WTC11 (cell line): ENCODE measurements at regions not wholly inside any gene's neighbourhood (a gene's known extent, or its start where the extent isn't known, plus 50 kb on each side); places are given as distances from the start of the nearest gene placed in this dataset.

Experiments
- ATAC-seq: fragments of 200-7000 bp; cut with Tn5 transposase; 2 replicates; pipeline ENCODE4 v1.10.0; 2021; ENCODE audit warnings: mild to moderate bottlenecking, moderate library complexity
- CTCF ChIA-PET: fragments of 300-600 bp; sonication (Branson Sonifier 250); formaldehyde crosslinking; loops from one replicate; lab custom pipeline; 2021; ENCODE audit warnings: antibody characterized with exemption; lab: Charles Lee
- POLR2A ChIA-PET: fragments of 350-600 bp; sonication (Branson Sonifier 250); formaldehyde crosslinking; loops from one replicate; lab custom pipeline; 2021; ENCODE audit warnings: antibody characterized with exemption; lab: Charles Lee
- DNase-seq: peaks from one replicate; pipeline ENCODE4 v3.0.0; 2021; ENCODE audit warnings: low spot score
- H3K27ac Mint-ChIP-seq: 2 replicates; pipeline ENCODE4 v1.8.0; 2021; ENCODE audit warnings: mixed read lengths
- H3K27me3 Mint-ChIP-seq: 2 replicates; pipeline ENCODE4 v1.8.0; 2021; ENCODE audit warnings: low read depth, mild to moderate bottlenecking, moderate library complexity, mixed read lengths
- H3K36me3 Mint-ChIP-seq: 2 replicates; pipeline ENCODE4 v1.8.0; 2021; ENCODE audit warnings: mixed read lengths
- H3K4me1 Mint-ChIP-seq: 2 replicates; pipeline ENCODE4 v1.8.0; 2022; ENCODE audit warnings: mixed read lengths
- H3K4me3 Mint-ChIP-seq: 2 replicates; pipeline ENCODE4 v1.8.0; 2021; ENCODE audit warnings: mild to moderate bottlenecking, moderate library complexity, mixed read lengths
- H3K9me3 Mint-ChIP-seq: 2 replicates; pipeline ENCODE4 v1.8.0; 2021; ENCODE audit warnings: mixed read lengths
- ATF2 ChIP-seq: sonication (generic); formaldehyde crosslinking; IDR thresholded peaks from 2 replicates; pipeline ENCODE4 v1.8.1; 2022; ENCODE audit warnings: low read depth, missing genetic modification reagents, borderline replicate concordance
- CBFB ChIP-seq: sonication (generic); formaldehyde crosslinking; IDR thresholded peaks from 2 replicates; pipeline ENCODE4 v1.8.1; 2022; ENCODE audit warnings: mild to moderate bottlenecking, low read depth, missing genetic modification reagents
- CREB1 ChIP-seq: sonication (generic); formaldehyde crosslinking; IDR thresholded peaks from 2 replicates; pipeline ENCODE4 v1.8.0; 2023; ENCODE audit warnings: mild to moderate bottlenecking, missing genetic modification reagents
- EMX1 ChIP-seq: fragments of 250-450 bp; sonication (Bioruptor Pico); IDR thresholded peaks from 2 replicates; pipeline ENCODE4 v1.8.0; 2021; ENCODE audit warnings: mild to moderate bottlenecking
- ESRRA ChIP-seq: sonication (generic); formaldehyde crosslinking; IDR thresholded peaks from 2 replicates; pipeline ENCODE4 v1.8.1; 2022; ENCODE audit warnings: mild to moderate bottlenecking, missing genetic modification reagents, borderline replicate concordance
- GABPB1 ChIP-seq: sonication (generic); formaldehyde crosslinking; IDR thresholded peaks from 2 replicates; pipeline ENCODE4 v1.8.1; 2023; ENCODE audit warnings: mild to moderate bottlenecking, missing genetic modification reagents
- GTF2I ChIP-seq: fragments of 250-450 bp; sonication (Bioruptor Pico); conservative IDR thresholded peaks from 2 replicates; pipeline ENCODE4 v1.4.0; 2021; ENCODE audit warnings: mild to moderate bottlenecking
- HMGA2 ChIP-seq: fragments of 250-450 bp; sonication (Bioruptor Pico); IDR thresholded peaks from 2 replicates; pipeline ENCODE4 v1.4.0; 2021; ENCODE audit warnings: mild to moderate bottlenecking, moderate library complexity
- IRF1 ChIP-seq: sonication (generic); formaldehyde crosslinking; IDR thresholded peaks from 2 replicates; pipeline ENCODE4 v1.8.0; 2023; ENCODE audit warnings: missing genetic modification reagents
- JAZF1 ChIP-seq: fragments of 250-450 bp; sonication (Bioruptor Pico); IDR thresholded peaks from 2 replicates; pipeline ENCODE4 v1.9.0; 2021; ENCODE audit warnings: moderate library complexity, mild to moderate bottlenecking, inconsistent platforms
- MXD4 ChIP-seq: fragments of 250-450 bp; sonication (Bioruptor Pico); IDR thresholded peaks from 2 replicates; pipeline ENCODE4 v1.8.0; 2021; ENCODE audit warnings: mild to moderate bottlenecking, moderate library complexity, borderline replicate concordance
- NR1H2 ChIP-seq: sonication (generic); formaldehyde crosslinking; IDR thresholded peaks from 2 replicates; pipeline ENCODE4 v1.9.0; 2021; ENCODE audit warnings: mild to moderate bottlenecking, moderate library complexity, missing genetic modification reagents
- SMAD4 ChIP-seq: sonication (generic); formaldehyde crosslinking; IDR thresholded peaks from 2 replicates; pipeline ENCODE4 v1.8.0; 2022; ENCODE audit warnings: mild to moderate bottlenecking, missing genetic modification reagents
- SOX15 ChIP-seq: fragments of 250-450 bp; sonication (Bioruptor Pico); IDR thresholded peaks from 2 replicates; pipeline ENCODE4 v1.9.0; 2021; ENCODE audit warnings: mild to moderate bottlenecking
- ZBTB21 ChIP-seq: sonication (generic); formaldehyde crosslinking; IDR thresholded peaks from 2 replicates; pipeline ENCODE4 v1.8.1; 2023; ENCODE audit warnings: mild to moderate bottlenecking, missing genetic modification reagents, borderline replicate concordance
- ZBTB43 ChIP-seq: sonication (generic); formaldehyde crosslinking; IDR thresholded peaks from 2 replicates; pipeline ENCODE4 v1.8.1; 2023; ENCODE audit warnings: mild to moderate bottlenecking, missing genetic modification reagents
- ZNF138 ChIP-seq: sonication (generic); formaldehyde crosslinking; conservative IDR thresholded peaks from 2 replicates; pipeline ENCODE4 v1.8.1; 2022; ENCODE audit warnings: mild to moderate bottlenecking, moderate library complexity, missing genetic modification reagents
- ZNF219 ChIP-seq: sonication (generic); formaldehyde crosslinking; IDR thresholded peaks from 2 replicates; pipeline ENCODE4 v1.8.0; 2023; ENCODE audit warnings: missing genetic modification reagents, mild to moderate bottlenecking, borderline replicate concordance
- ZNF281 ChIP-seq: sonication (generic); formaldehyde crosslinking; IDR thresholded peaks from 2 replicates; pipeline ENCODE4 v1.8.0; 2023; ENCODE audit warnings: mild to moderate bottlenecking, missing genetic modification reagents
- ZNF416 ChIP-seq: fragments of 250-450 bp; sonication (Bioruptor Pico); IDR thresholded peaks from 2 replicates; pipeline ENCODE4 v1.9.0; 2021; ENCODE audit warnings: mild to moderate bottlenecking, inconsistent platforms
- ZNF425 ChIP-seq: fragments of 250-450 bp; sonication (Bioruptor Pico); conservative IDR thresholded peaks from 2 replicates; pipeline ENCODE4 v1.9.0; 2021; ENCODE audit warnings: mild to moderate bottlenecking
- ZNF671 ChIP-seq: fragments of 250-450 bp; sonication (Bioruptor Pico); IDR thresholded peaks from 2 replicates; pipeline ENCODE4 v1.8.0; 2021; ENCODE audit warnings: mild to moderate bottlenecking

- Mint-ChIP-seq H3K4me1 (peaks cover 26% of the 10 kb centered on the region), H3K27ac (no peak overlapping the region), H3K36me3 (peaks cover 9% of the 10 kb centered on the region), H3K9me3 (peaks cover 4% of the 10 kb centered on the region; the same call in 1 of the 2 replicates), H3K4me3 (no peak overlapping the region), H3K27me3 (no peaks in the 10 kb centered on the region)
- ATAC-seq (no peak), DNase-seq (no peak)
- TF ChIP-seq ZNF281 (CRISPR knock-in tag) (no peak), ATF2 (CRISPR knock-in tag) (no peak), CREB1 (no peak), GTF2I (no peak), ZNF138 (CRISPR knock-in tag) (no peak)
- ChIA-PET CTCF (interaction anchor here (1.5 kb wide), 1 partner anchor 154 kb away, joined by 4 read pairs; no protein-coding TSS in a partner anchor), POLR2A (no interaction called here)
Observed at GRCh38 chr5:152994033-152994680, 496.3 kb upstream of the GRIA1 start.

- TF ChIP-seq ZBTB43 (CRISPR knock-in tag) (no peak), CBFB (no peak), ESRRA (CRISPR knock-in tag) (no peak), ZBTB21 (CRISPR knock-in tag) (no peak), ZNF671 (CRISPR knock-in tag) (no peak), HMGA2 (CRISPR knock-in tag) (no peak)
- Mint-ChIP-seq H3K9me3 (peaks cover 4% of the 10 kb centered on the region; the same call in 1 of the 2 replicates), H3K27ac (no peak overlapping the region), H3K27me3 (no peaks in the 10 kb centered on the region), H3K36me3 (peaks cover 9% of the 10 kb centered on the region), H3K4me3 (no peak overlapping the region), H3K4me1 (peaks cover 26% of the 10 kb centered on the region)
- POLR2A ChIA-PET = no interaction called here
- DNase-seq = no peak
- peak; percentile 62 for ATAC-seq
- CTCF ChIA-PET = interaction anchor here (1.5 kb wide), 1 partner anchor 153 kb away, joined by 4 read pairs; no protein-coding TSS in a partner anchor
Observed at GRCh38 chr5:152995214-152995725, 495.2 kb upstream of the GRIA1 start.

GRCh38 chr5:153005711-153006110 is 484.8 kb upstream of the GRIA1 start:
- CTCF ChIA-PET = no interaction called here
- TF ChIP-seq EMX1 (CRISPR knock-in tag) (no peak), GABPB1 (CRISPR knock-in tag) (no peak), ZNF416 (no peak), SMAD4 (CRISPR knock-in tag) (no peak), MXD4 (CRISPR knock-in tag) (no peak), NR1H2 (CRISPR knock-in tag) (no peak), CREB1 (no peak), SOX15 (CRISPR knock-in tag) (no peak), ZNF425 (CRISPR knock-in tag) (no peak), IRF1 (CRISPR knock-in tag) (no peak), JAZF1 (no peak), ZNF219 (no peak), CBFB (no peak)

More at GRCh38 chr5:153005711-153006110, 484.8 kb upstream of the GRIA1 start:
- Mint-ChIP-seq H3K27me3 (no peaks in the 10 kb centered on the region), H3K9me3 (peaks cover 32% of the 10 kb centered on the region), H3K27ac (no peak overlapping the region), H3K4me1 (peaks cover 14% of the 10 kb centered on the region), H3K36me3 (peaks cover 19% of the 10 kb centered on the region), H3K4me3 (no peak overlapping the region)
- DNase-seq (no peak), ATAC-seq (no peak)
- POLR2A ChIA-PET = no interaction called here
